K562 (cell line): ENCODE measurements at regions not wholly inside any gene's neighbourhood (a gene's known extent, or its start where the extent isn't known, plus 50 kb on each side); places are given as distances from the start of the nearest gene placed in this dataset.

Experiments used
- ATAC-seq: fragments of 200-7000 bp; cut with Tn5 transposase; 3 replicates; pipeline ENCODE4 v1.9.1; 2020; ENCODE audit warnings: moderate library complexity
- BruUV-seq: library from RNA; stranded (reverse); fragments of 400-500 nt; replicated peaks from 2 replicates; lab custom pipeline; 2021; lab: Mats Ljungman, UMichigan
- CTCF ChIA-PET: fragments of 300-600 bp; formaldehyde crosslinking; extraction: SDS; loops from one replicate; lab custom pipeline; 2021; ENCODE audit warnings: low intra/inter-chr PET ratio; lab: Yijun Ruan, JAX
- POLR2A ChIA-PET: fragments of 300-600, 350-650 bp; sonication (Branson Sonifier 250); formaldehyde crosslinking; extraction: SDS; loops from one replicate; lab custom pipeline; 2021; ENCODE audit warnings: antibody characterized with exemption, inconsistent platforms; lab: Yijun Ruan, JAX
- DNase-seq, 4 experiments: peaks; one replicate each; pipeline versions ENCODE4 v3.0.0 to v3.0.0-alpha.2; 2011 to 2018; ENCODE audit warnings: low spot score in 3 of 4, mixed read lengths in 3 of 4; ENCODE audit errors: extremely low read depth in 1 of 4
- FAIRE-seq: peaks from 2 replicates; lab custom pipeline; 2011; peaks lifted over from hg19 to GRCh38; lab: Jason Lieb, UNC
- H2AFZ ChIP-seq: 2 replicates; pipeline ENCODE4 v1.6.0; 2011; ENCODE audit warnings: low read depth, low read length, control low read depth, inconsistent platforms
- H3K27ac ChIP-seq: fragments of 200-600 bp; 3 replicates; pipeline ENCODE4 v1.8.0; 2011; ENCODE audit warnings: low read depth, mild to moderate bottlenecking, control low read depth, inconsistent platforms, low read length, moderate library complexity, mixed read lengths; ENCODE audit errors: extremely low read depth
- H3K27me3 ChIP-seq, 2 experiments: fragments of 300-600 bp in 1 of 2; 2 replicates in 1 of 2; 3 replicates in 1 of 2; pipeline versions ENCODE4 v1.6.0 to v1.8.0; 2011; ENCODE audit warnings: inconsistent platforms in 2 of 2, low read length in 2 of 2, mild to moderate bottlenecking in 1 of 2, mixed read lengths in 1 of 2, moderate library complexity in 1 of 2; ENCODE audit not compliant: control insufficient read depth in 2 of 2, insufficient read depth in 2 of 2
- H3K36me3 ChIP-seq: fragments of 300-600 bp; 3 replicates; pipeline ENCODE4 v1.8.0; 2011; ENCODE audit warnings: mild to moderate bottlenecking, low read length, inconsistent platforms; ENCODE audit not compliant: control insufficient read depth, insufficient read depth
- H3K4me1 ChIP-seq, 2 experiments: fragments of 200-600 bp in 1 of 2; replicated peaks in 1 of 2; 2 replicates in 1 of 2; 3 replicates in 1 of 2; pipeline versions ENCODE4 v1.5.1 to v1.8.0; 2011; ENCODE audit warnings: inconsistent platforms in 2 of 2, low read length in 2 of 2, mild to moderate bottlenecking in 1 of 2, mixed read lengths in 1 of 2, moderate library complexity in 1 of 2; ENCODE audit not compliant: control insufficient read depth in 2 of 2, insufficient read depth in 2 of 2
- H3K4me2 ChIP-seq: 2 replicates; pipeline ENCODE4 v1.6.1; 2011; ENCODE audit warnings: low read length, control low read depth, inconsistent platforms, mixed read lengths; ENCODE audit not compliant: insufficient read depth
- H3K4me3 ChIP-seq: fragments of 200-600 bp; sonication (generic), shearing (Covaris generic); 2 replicates; pipeline ENCODE4 v1.5.1; 2016; ENCODE audit warnings: control low read depth, inconsistent platforms
- H3K79me2 ChIP-seq: fragments of 200-600 bp; 3 replicates; pipeline ENCODE4 v1.8.0; 2011; ENCODE audit warnings: low read length, inconsistent platforms; ENCODE audit not compliant: control insufficient read depth, insufficient read depth
- H3K9ac ChIP-seq, 2 experiments: 2 replicates each; pipeline versions ENCODE4 v1.6.0 to v1.6.1; 2011; ENCODE audit warnings: low read depth in 2 of 2, low read length in 2 of 2, control low read depth in 1 of 2, inconsistent platforms in 1 of 2, mild to moderate bottlenecking in 1 of 2, mixed read lengths in 1 of 2; ENCODE audit not compliant: insufficient read depth in 1 of 2
- H3K9me1 ChIP-seq: one replicate; pipeline ENCODE4 v1.6.0; 2011; ENCODE audit warnings: inconsistent platforms, mild to moderate bottlenecking, low read length, moderate library complexity; ENCODE audit not compliant: control insufficient read depth, insufficient read depth
- H3K9me3 ChIP-seq: replicated peaks from 2 replicates; pipeline ENCODE4 v1.5.1; 2011; ENCODE audit warnings: low read depth, low read length, inconsistent platforms; ENCODE audit not compliant: control insufficient read depth, insufficient read depth
- H4K20me1 ChIP-seq: replicated peaks from 2 replicates; pipeline ENCODE4 v1.6.1; 2011; ENCODE audit warnings: low read length, inconsistent platforms, mixed read lengths; ENCODE audit not compliant: control insufficient read depth, insufficient read depth
- BMI1 ChIP-seq: fragments of 150-350 bp; IDR thresholded peaks from 2 replicates; pipeline ENCODE4 v1.6.1; 2014; ENCODE audit warnings: low read length
- GATAD2B ChIP-seq: fragments of 450-650 bp; IDR thresholded peaks from 2 replicates; pipeline ENCODE4 v1.6.1; 2017; ENCODE audit warnings: mild to moderate bottlenecking, borderline replicate concordance
- KHSRP ChIP-seq: fragments of 450-650 bp; IDR thresholded peaks from 2 replicates; pipeline ENCODE4 v1.6.1; 2017
- NFIX ChIP-seq: fragments of 250-450 bp; sonication (Bioruptor Pico); IDR thresholded peaks from 2 replicates; pipeline ENCODE4 v1.4.0; 2020; ENCODE audit warnings: low read depth, mild to moderate bottlenecking, moderate library complexity
- POLR2A ChIP-seq: fragments of 450-650 bp; conservative IDR thresholded peaks from 2 replicates; pipeline ENCODE4 v1.6.1; 2016
- RFX1 ChIP-seq: fragments of 450-650 bp; IDR thresholded peaks from 2 replicates; pipeline ENCODE4 v1.6.1; 2016; ENCODE audit warnings: mild to moderate bottlenecking, moderate library complexity
- ZBTB7A ChIP-seq: IDR thresholded peaks from 2 replicates; pipeline ENCODE4 v1.6.1; 2011; ENCODE audit warnings: low read depth, mild to moderate bottlenecking, low read length, moderate library complexity, borderline replicate concordance; ENCODE audit not compliant: control insufficient read depth
- ZKSCAN1 ChIP-seq: fragments of 150-350 bp; IDR thresholded peaks from 2 replicates; pipeline ENCODE4 v1.6.1; 2016; ENCODE audit warnings: low read depth, low read length
- ZNF699 ChIP-seq: fragments of 250-450 bp; sonication (Bioruptor Pico); IDR thresholded peaks from 2 replicates; pipeline ENCODE4 v1.8.0; 2021; ENCODE audit warnings: mild to moderate bottlenecking, moderate library complexity; ENCODE audit not compliant: insufficient replicate concordance
- ZNF79 ChIP-seq: fragments of 250-450 bp; sonication (Bioruptor Pico); IDR thresholded peaks from 2 replicates; pipeline ENCODE4 v1.4.0; 2020; ENCODE audit warnings: low read depth, mild to moderate bottlenecking, moderate library complexity
- WGBS: fragments of 100-300 bp; shearing (Covaris generic); methylation state at CpG from one replicate; pipeline ENCODE4 v1.1.6; 2016; ENCODE audit warnings: low coverage, mixed read lengths; ENCODE audit not compliant: insufficient coverage; ENCODE audit errors: missing lambda C conversion rate; 5-methylcytosine and 5-hydroxymethylcytosine counted together
- in situ Hi-C: fragments of 300-500 bp; cut with MboI; formaldehyde crosslinking; loops from 4 replicates; pipeline ENCODE4 v1.15.0; 2018; ENCODE audit warnings: inconsistent platforms, mixed read lengths
- intact Hi-C: fragments of 100-400 bp; cut with micrococcal nuclease; formaldehyde crosslinking; loops from 2 replicates; pipeline ENCODE4 v1.14.2; 2022
- TF ChIP-seq, protein P1 (sequence below): sonication (generic); formaldehyde crosslinking; IDR thresholded peaks from 2 replicates; pipeline ENCODE4 v1.8.0; 2022; ENCODE audit warnings: mild to moderate bottlenecking, missing genetic modification reagents
- TF ChIP-seq, protein P2 (sequence below): fragments of 450-650 bp; IDR thresholded peaks from 2 replicates; pipeline ENCODE4 v1.6.1; 2016; ENCODE audit warnings: borderline replicate concordance
- TF ChIP-seq, protein P3 (sequence below): fragments of 250-450 bp; sonication (Bioruptor Pico); IDR thresholded peaks from 2 replicates; pipeline ENCODE4 v1.5.1; 2021; ENCODE audit warnings: mild to moderate bottlenecking

DNA sequence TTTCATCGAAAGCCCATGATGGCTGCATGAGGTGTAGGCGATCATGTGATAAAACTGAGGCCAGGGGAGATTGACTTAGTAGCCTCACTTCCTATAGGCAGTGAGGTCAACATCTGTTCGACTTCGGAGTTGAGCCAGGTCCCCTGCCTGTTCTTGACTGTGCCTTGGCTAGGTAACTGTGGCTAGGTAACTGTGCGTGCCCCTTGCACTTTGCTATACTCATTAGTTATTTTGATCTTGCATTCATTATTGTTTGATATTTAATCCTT is 55.0 kb downstream of the CLDN34 start:
- H3K4me1 ChIP-seq = no peaks in the 10 kb centered on the region
- no peak overlapping the region for H3K4me3 ChIP-seq
- intact Hi-C loops (no loop called here), in situ Hi-C loops (no loop called here)
- H3K9me3 ChIP-seq = no peaks in the 10 kb centered on the region
- H3K9me1 ChIP-seq = no peaks in the 10 kb centered on the region
- H3K4me2 ChIP-seq = no peak overlapping the region
- no peaks in the 10 kb centered on the region; the same call in 1 of the 2 replicates for H4K20me1 ChIP-seq
- no peak for DNase-seq
- H2AFZ ChIP-seq = no peak overlapping the region
- no peak overlapping the region for H3K9ac ChIP-seq
- 0% methylated on average over 4 of the region's 5 CpGs for WGBS
- H3K27me3 ChIP-seq = peaks cover 0 to 10% of the 10 kb centered on the region in 2 experiments; a peak in 2 of 5 replicates
- no peaks in the 10 kb centered on the region for H3K79me2 ChIP-seq
- CTCF ChIA-PET = no interaction called here
- POLR2A ChIA-PET = no interaction called here
- TF ChIP-seq GATAD2B (no peak), ZNF79 (no peak), POLR2A (no peak), ZNF699 (CRISPR knock-in tag) (no peak), ZKSCAN1 (no peak), BMI1 (no peak), RFX1 (no peak), KHSRP (no peak), NFIX (no peak), ZBTB7A (no peak)
- TF ChIP-seq, protein P1, sequence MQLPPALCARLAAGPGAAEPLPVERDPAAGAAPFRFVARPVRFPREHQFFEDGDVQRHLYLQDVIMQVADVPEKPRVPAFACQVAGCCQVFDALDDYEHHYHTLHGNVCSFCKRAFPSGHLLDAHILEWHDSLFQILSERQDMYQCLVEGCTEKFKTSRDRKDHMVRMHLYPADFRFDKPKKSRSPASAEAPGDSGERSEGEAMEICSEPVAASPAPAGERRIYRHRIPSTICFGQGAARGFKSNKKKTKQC = no peak
- TF ChIP-seq, protein P2, sequence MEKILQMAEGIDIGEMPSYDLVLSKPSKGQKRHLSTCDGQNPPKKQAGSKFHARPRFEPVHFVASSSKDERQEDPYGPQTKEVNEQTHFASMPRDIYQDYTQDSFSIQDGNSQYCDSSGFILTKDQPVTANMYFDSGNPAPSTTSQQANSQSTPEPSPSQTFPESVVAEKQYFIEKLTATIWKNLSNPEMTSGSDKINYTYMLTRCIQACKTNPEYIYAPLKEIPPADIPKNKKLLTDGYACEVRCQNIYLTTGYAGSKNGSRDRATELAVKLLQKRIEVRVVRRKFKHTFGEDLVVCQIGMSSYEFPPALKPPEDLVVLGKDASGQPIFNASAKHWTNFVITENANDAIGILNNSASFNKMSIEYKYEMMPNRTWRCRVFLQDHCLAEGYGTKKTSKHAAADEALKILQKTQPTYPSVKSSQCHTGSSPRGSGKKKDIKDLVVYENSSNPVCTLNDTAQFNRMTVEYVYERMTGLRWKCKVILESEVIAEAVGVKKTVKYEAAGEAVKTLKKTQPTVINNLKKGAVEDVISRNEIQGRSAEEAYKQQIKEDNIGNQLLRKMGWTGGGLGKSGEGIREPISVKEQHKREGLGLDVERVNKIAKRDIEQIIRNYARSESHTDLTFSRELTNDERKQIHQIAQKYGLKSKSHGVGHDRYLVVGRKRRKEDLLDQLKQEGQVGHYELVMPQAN = no peak
- TF ChIP-seq, protein P3, sequence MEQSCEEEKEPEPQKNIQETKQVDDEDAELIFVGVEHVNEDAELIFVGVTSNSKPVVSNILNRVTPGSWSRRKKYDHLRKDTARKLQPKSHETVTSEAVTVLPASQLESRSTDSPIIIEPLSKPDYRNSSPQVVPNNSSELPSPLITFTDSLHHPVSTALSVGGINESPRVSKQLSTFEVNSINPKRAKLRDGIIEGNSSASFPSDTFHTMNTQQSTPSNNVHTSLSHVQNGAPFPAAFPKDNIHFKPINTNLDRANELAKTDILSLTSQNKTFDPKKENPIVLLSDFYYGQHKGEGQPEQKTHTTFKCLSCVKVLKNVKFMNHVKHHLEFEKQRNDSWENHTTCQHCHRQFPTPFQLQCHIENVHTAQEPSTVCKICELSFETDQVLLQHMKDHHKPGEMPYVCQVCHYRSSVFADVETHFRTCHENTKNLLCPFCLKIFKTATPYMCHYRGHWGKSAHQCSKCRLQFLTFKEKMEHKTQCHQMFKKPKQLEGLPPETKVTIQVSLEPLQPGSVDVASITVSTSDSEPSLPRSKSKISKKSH (CRISPR knock-in tag) = no peak
- TF ChIP-seq, all 486 proteins: peak for 0
- no peak overlapping the region for H3K27ac ChIP-seq
- H3K36me3 ChIP-seq = no peaks in the 10 kb centered on the region
- FAIRE-seq = no peak
- BruUV-seq = no TSS peak
- ATAC-seq = no peak
